ENCODE measurements at regions not wholly inside any gene's neighbourhood (a gene's known extent, or its start where the extent isn't known, plus 50 kb on each side); places are given as distances from the start of the nearest gene placed in this dataset.

- no peaks in the 10 kb centered on the region for H3K9me3 ChIP-seq (ENCODE audit: control insufficient read depth in 2 of 3, insufficient read depth in 1 of 3, low read length in 3 of 3)
- H3K4me3 ChIP-seq (ENCODE audit: low read length in 3 of 3) = no peak overlapping the region
- intact Hi-C loops (cut with DNase I) = no loop called here
- H3K36me3 ChIP-seq (ENCODE audit: control insufficient read depth in 2 of 3, insufficient read depth in 3 of 3, low read length in 3 of 3) = no peaks in the 10 kb centered on the region
- H3K9ac ChIP-seq (ENCODE audit: low read length in 3 of 3) = no peak overlapping the region
- no peak overlapping the region for H3K27ac ChIP-seq (ENCODE audit: low read depth in 2 of 2, low read length in 2 of 2)
- no peak for FAIRE-seq
- DNase-seq = no peak
- no peaks in the 10 kb centered on the region for H3K27me3 ChIP-seq (ENCODE audit: control insufficient read depth, insufficient read depth, low read length)
- H3K4me1 ChIP-seq (ENCODE audit: control insufficient read depth in 2 of 3, insufficient read depth in 2 of 3, low read depth in 1 of 3, low read length in 3 of 3) = no peaks in the 10 kb centered on the region
- TF ChIP-seq CTCF (IDR thresholded peaks at IDR 0.05; ENCODE audit: borderline replicate concordance, extremely low read depth, insufficient read depth) = no peak
Observed at GRCh38 chr11:116249561-116249960, 523.2 kb downstream of the BUD13 start.

GRCh38 chr11:116244889-116245288, 527.9 kb downstream of the BUD13 start:
- H3K9ac ChIP-seq (ENCODE audit: low read length in 3 of 3) = no peak overlapping the region
- TF ChIP-seq CTCF (IDR thresholded peaks at IDR 0.05; ENCODE audit: borderline replicate concordance, extremely low read depth, insufficient read depth) = no peak
- DNase-seq = no peak
- H3K4me1 ChIP-seq (ENCODE audit: control insufficient read depth in 2 of 3, insufficient read depth in 2 of 3, low read depth in 1 of 3, low read length in 3 of 3) = no peaks in the 10 kb centered on the region
- H3K9me3 ChIP-seq (ENCODE audit: control insufficient read depth in 2 of 3, insufficient read depth in 1 of 3, low read length in 3 of 3) = no peaks in the 10 kb centered on the region
- H3K27me3 ChIP-seq (ENCODE audit: control insufficient read depth, insufficient read depth, low read length) = no peaks in the 10 kb centered on the region
- H3K27ac ChIP-seq (ENCODE audit: low read depth in 2 of 2, low read length in 2 of 2) = no peak overlapping the region
- H3K36me3 ChIP-seq (ENCODE audit: control insufficient read depth in 2 of 3, insufficient read depth in 3 of 3, low read length in 3 of 3) = no peaks in the 10 kb centered on the region
- no peak overlapping the region for H3K4me3 ChIP-seq (ENCODE audit: low read length in 3 of 3)
- no peak for FAIRE-seq
- intact Hi-C loops (cut with DNase I) = no loop called here

- Histone ChIP-seq H3K9me3 (ENCODE audit: control insufficient read depth in 2 of 3, insufficient read depth in 1 of 3, low read length in 3 of 3) (no peaks in the 10 kb centered on the region), H3K36me3 (ENCODE audit: control insufficient read depth in 2 of 3, insufficient read depth in 3 of 3, low read length in 3 of 3) (no peaks in the 10 kb centered on the region), H3K27ac (ENCODE audit: low read depth in 2 of 2, low read length in 2 of 2) (no peak overlapping the region), H3K4me3 (ENCODE audit: low read length in 3 of 3) (no peak overlapping the region), H3K4me1 (ENCODE audit: control insufficient read depth in 2 of 3, insufficient read depth in 2 of 3, low read depth in 1 of 3, low read length in 3 of 3) (no peaks in the 10 kb centered on the region), H3K27me3 (ENCODE audit: control insufficient read depth, insufficient read depth, low read length) (no peaks in the 10 kb centered on the region), H3K9ac (ENCODE audit: low read length in 3 of 3) (no peak overlapping the region)
- no peak for FAIRE-seq
- DNase-seq = no peak
- intact Hi-C loops (cut with DNase I) = no loop called here
- TF ChIP-seq CTCF (IDR thresholded peaks at IDR 0.05; ENCODE audit: borderline replicate concordance, extremely low read depth, insufficient read depth) = no peak
Observed at GRCh38 chr11:116244439-116244838, 528.3 kb downstream of the BUD13 start.

- H3K4me1 ChIP-seq (ENCODE audit: control insufficient read depth in 2 of 3, insufficient read depth in 2 of 3, low read depth in 1 of 3, low read length in 3 of 3) = no peaks in the 10 kb centered on the region
- TF ChIP-seq CTCF (IDR thresholded peaks at IDR 0.05; ENCODE audit: borderline replicate concordance, extremely low read depth, insufficient read depth) = no peak
- H3K36me3 ChIP-seq (ENCODE audit: control insufficient read depth in 2 of 3, insufficient read depth in 3 of 3, low read length in 3 of 3) = no peaks in the 10 kb centered on the region
- no peaks in the 10 kb centered on the region for H3K9me3 ChIP-seq (ENCODE audit: control insufficient read depth in 2 of 3, insufficient read depth in 1 of 3, low read length in 3 of 3)
- no peak for FAIRE-seq
- DNase-seq = no peak
- no peaks in the 10 kb centered on the region for H3K27me3 ChIP-seq (ENCODE audit: control insufficient read depth, insufficient read depth, low read length)
- no peak overlapping the region for H3K27ac ChIP-seq (ENCODE audit: low read depth in 2 of 2, low read length in 2 of 2)
- intact Hi-C loops (cut with DNase I) = no loop called here
- no peak overlapping the region for H3K4me3 ChIP-seq (ENCODE audit: low read length in 3 of 3)
- H3K9ac ChIP-seq (ENCODE audit: low read length in 3 of 3) = no peak overlapping the region
Observed at GRCh38 chr11:116243991-116244390, 528.8 kb downstream of the BUD13 start.
